Hepatocyte (in vitro differentiated cells): ENCODE measurements at regions not wholly inside any gene's neighbourhood (a gene's known extent, or its start where the extent isn't known, plus 50 kb on each side); places are given as distances from the start of the nearest gene placed in this dataset. TPM values are rescaled to one million over a fixed set of nuclear protein-coding genes. Genes with fewer than 3 reads are reported as not detected.

Experiments used
- DNase-seq: peaks from one replicate; pipeline ENCODE4 v3.0.0-alpha.2; 2016; ENCODE audit warnings: low spot score
- H2AFZ ChIP-seq: fragments of 200-600 bp; sonication (generic); 2 replicates; pipeline ENCODE4 v1.6.0; 2016; ENCODE audit warnings: antibody characterized with exemption, mild to moderate bottlenecking
- H3K27ac ChIP-seq: fragments of 200-600 bp; sonication (generic); 2 replicates; pipeline ENCODE4 v1.5.1; 2016; ENCODE audit warnings: mild to moderate bottlenecking
- H3K27me3 ChIP-seq: fragments of 200-600 bp; sonication (generic); 2 replicates; pipeline ENCODE4 v1.6.1; 2016
- H3K36me3 ChIP-seq: fragments of 200-600 bp; sonication (generic); replicated peaks from 2 replicates; pipeline ENCODE4 v1.5.1; 2016; ENCODE audit warnings: low read depth; ENCODE audit not compliant: insufficient read depth
- H3K4me1 ChIP-seq: fragments of 200-600 bp; sonication (generic); 2 replicates; pipeline ENCODE4 v1.5.1; 2016; ENCODE audit warnings: mild to moderate bottlenecking, moderate library complexity; ENCODE audit not compliant: insufficient read depth
- H3K4me2 ChIP-seq: fragments of 200-600 bp; sonication (generic); 2 replicates; pipeline ENCODE4 v1.6.0; 2016
- H3K4me3 ChIP-seq: fragments of 200-600 bp; sonication (generic); 2 replicates; pipeline ENCODE4 v1.5.1; 2016; ENCODE audit warnings: mild to moderate bottlenecking
- H3K79me2 ChIP-seq: fragments of 200-600 bp; sonication (generic); 2 replicates; pipeline ENCODE4 v1.6.0; 2017; ENCODE audit warnings: mild to moderate bottlenecking
- H3K9me2 ChIP-seq: fragments of 200-600 bp; sonication (generic); replicated peaks from 2 replicates; pipeline ENCODE4 v1.6.0; 2017; ENCODE audit warnings: mild to moderate bottlenecking; ENCODE audit not compliant: insufficient read depth
- H3K9me3 ChIP-seq: fragments of 200-600 bp; sonication (generic); 2 replicates; pipeline ENCODE4 v1.5.1; 2016; ENCODE audit warnings: low read depth, mild to moderate bottlenecking
- H4K20me1 ChIP-seq: fragments of 200-600 bp; sonication (generic); 2 replicates; pipeline ENCODE4 v1.6.0; 2016; ENCODE audit warnings: mild to moderate bottlenecking; ENCODE audit not compliant: insufficient read depth, poor library complexity, severe bottlenecking
- EZH2 ChIP-seq: fragments of 200-600 bp; sonication (generic); IDR thresholded peaks from 2 replicates; pipeline ENCODE4 v1.6.1; 2016; ENCODE audit warnings: antibody characterized with exemption, mild to moderate bottlenecking, borderline replicate concordance
- EZH2phosphoT487 ChIP-seq: fragments of 200-600 bp; sonication (generic); IDR thresholded peaks from one replicate; pipeline ENCODE4 v1.6.1; 2018; ENCODE audit warnings: antibody characterized with exemption, mild to moderate bottlenecking, low read depth, moderate library complexity; ENCODE audit not compliant: unreplicated experiment, severe bottlenecking
- WGBS: methylation state at CpG from one replicate; pipeline ENCODE4 v1.1.6; 2016; ENCODE audit warnings: low lambda C conversion rate; ENCODE audit errors: missing lambda C conversion rate; 5-methylcytosine and 5-hydroxymethylcytosine counted together
- small RNA-seq: library from RNA; depleted of rRNA; stranded (forward); fragments of <200 nt; gene quantifications from one replicate; pipeline ENCODE3, GENCODE V24; 2014
- TF ChIP-seq, protein P1 (sequence below): fragments of 200-600 bp; sonication (generic); IDR thresholded peaks from 2 replicates; pipeline ENCODE4 v1.5.1; 2016; ENCODE audit warnings: antibody characterized with exemption, mild to moderate bottlenecking; ENCODE audit not compliant: poor library complexity

DNA sequence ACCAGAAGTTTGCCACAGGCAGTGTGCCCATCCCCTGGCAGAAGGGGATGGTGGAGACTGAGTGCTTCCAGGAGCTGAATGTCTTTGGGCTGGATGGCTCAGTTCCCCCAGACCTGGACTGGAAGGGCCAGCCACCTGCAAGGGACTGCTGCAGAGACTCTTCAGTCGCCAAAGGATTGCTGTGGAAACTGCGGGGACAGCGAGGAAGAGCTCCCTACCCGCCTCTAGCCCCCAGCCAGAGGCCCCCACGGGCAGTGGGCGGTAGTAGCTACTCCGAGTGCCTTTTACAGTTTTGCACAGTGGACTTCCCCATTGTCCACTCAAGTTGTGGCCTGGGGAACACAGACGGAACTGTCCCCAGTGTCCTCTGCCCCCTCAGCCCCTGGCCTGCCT, 138.5 kb downstream of the ZDHHC20 start:
- H3K27ac ChIP-seq, result no peak overlapping the region
- no peaks in the 10 kb centered on the region for H3K79me2 ChIP-seq
- TF ChIP-seq EZH2phosphoT487 (no peak), EZH2 (no peak)
- TF ChIP-seq, protein P1, sequence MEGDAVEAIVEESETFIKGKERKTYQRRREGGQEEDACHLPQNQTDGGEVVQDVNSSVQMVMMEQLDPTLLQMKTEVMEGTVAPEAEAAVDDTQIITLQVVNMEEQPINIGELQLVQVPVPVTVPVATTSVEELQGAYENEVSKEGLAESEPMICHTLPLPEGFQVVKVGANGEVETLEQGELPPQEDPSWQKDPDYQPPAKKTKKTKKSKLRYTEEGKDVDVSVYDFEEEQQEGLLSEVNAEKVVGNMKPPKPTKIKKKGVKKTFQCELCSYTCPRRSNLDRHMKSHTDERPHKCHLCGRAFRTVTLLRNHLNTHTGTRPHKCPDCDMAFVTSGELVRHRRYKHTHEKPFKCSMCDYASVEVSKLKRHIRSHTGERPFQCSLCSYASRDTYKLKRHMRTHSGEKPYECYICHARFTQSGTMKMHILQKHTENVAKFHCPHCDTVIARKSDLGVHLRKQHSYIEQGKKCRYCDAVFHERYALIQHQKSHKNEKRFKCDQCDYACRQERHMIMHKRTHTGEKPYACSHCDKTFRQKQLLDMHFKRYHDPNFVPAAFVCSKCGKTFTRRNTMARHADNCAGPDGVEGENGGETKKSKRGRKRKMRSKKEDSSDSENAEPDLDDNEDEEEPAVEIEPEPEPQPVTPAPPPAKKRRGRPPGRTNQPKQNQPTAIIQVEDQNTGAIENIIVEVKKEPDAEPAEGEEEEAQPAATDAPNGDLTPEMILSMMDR, result no peak
- H4K20me1 ChIP-seq, result no peaks in the 10 kb centered on the region
- H2AFZ ChIP-seq, result no peak overlapping the region
- no peak for DNase-seq
- H3K4me3 ChIP-seq, result no peak overlapping the region
- no peaks in the 10 kb centered on the region for H3K9me2 ChIP-seq
- H3K36me3 ChIP-seq, result no peaks in the 10 kb centered on the region
- no peaks in the 10 kb centered on the region for H3K27me3 ChIP-seq
- peaks cover under 1% of the 10 kb centered on the region for H3K4me1 ChIP-seq
- no peak overlapping the region for H3K4me2 ChIP-seq
- 96% methylated on average over 8 of the region's 8 CpGs for WGBS
- H3K9me3 ChIP-seq, result no peaks in the 10 kb centered on the region

DNA sequence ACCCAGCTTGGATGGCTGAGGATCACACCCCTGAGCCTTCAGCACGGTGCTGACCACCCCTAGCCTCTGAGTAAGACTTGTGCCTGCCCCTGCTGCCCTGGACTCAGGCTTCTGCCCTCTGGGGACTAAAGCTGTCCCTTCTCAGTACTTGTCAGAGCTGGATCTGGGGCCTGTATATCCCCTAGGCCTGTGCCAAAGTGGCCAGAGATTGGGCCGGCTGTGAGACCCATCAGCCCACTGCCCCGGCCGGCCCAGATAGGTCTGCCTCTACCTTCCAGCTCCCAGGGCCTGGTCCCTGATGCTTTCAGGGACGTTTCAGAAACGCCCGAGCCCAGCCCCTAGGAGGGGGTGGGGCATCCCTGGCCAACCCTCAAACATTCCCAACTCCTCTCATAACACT, 137.8 kb downstream of the ZDHHC20 start:
- Histone ChIP-seq H3K79me2 (no peaks in the 10 kb centered on the region), H3K36me3 (no peaks in the 10 kb centered on the region), H2AFZ (no peak overlapping the region), H4K20me1 (no peaks in the 10 kb centered on the region), H3K4me1 (peaks cover 4% of the 10 kb centered on the region), H3K4me2 (no peak overlapping the region), H3K27me3 (no peaks in the 10 kb centered on the region), H3K27ac (no peak overlapping the region), H3K4me3 (no peak overlapping the region), H3K9me2 (no peaks in the 10 kb centered on the region), H3K9me3 (no peaks in the 10 kb centered on the region)
- WGBS, result 76% methylated on average over 7 of the region's 7 CpGs
- TF ChIP-seq EZH2phosphoT487 (no peak), EZH2 (no peak)
- TF ChIP-seq, protein P1, result no peak
- no peak for DNase-seq

DNA sequence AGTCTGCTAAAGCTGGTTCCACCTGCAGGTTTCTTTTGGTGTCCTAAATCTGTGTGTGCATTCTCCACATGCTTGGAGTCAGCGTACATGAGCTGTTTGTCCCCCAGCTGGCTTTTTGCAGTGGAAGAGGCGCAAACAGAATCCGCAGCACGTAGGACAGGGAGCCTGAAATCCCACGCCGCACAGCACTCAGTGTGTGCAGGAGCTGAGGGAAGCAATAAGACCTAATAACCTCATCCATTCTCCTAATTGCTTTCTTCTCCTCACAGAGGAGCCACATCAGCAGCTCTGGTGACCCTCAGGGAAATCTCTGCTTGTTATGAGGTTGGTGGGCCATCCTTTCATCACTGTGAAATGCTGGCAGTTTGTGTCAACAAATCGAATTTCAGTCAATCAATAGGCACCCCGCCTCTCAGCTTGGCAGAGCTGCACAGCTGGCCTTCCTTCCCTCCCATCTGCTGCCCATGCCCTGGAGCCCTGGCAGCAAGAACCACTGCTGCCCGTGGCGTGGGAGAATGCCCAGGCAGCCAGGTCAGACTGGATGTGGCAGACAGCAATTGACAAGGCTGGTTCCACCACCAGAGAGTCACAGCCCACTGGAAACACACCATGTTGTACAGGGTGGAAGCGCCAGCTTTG, 136.7 kb downstream of the ZDHHC20 start:
- 92% methylated on average over 11 of the region's 11 CpGs for WGBS
- Histone ChIP-seq H4K20me1 (no peaks in the 10 kb centered on the region), H3K4me3 (no peak overlapping the region), H3K79me2 (no peaks in the 10 kb centered on the region), H3K9me2 (no peaks in the 10 kb centered on the region), H3K27ac (no peak overlapping the region), H3K27me3 (no peaks in the 10 kb centered on the region), H3K9me3 (no peaks in the 10 kb centered on the region), H3K36me3 (no peaks in the 10 kb centered on the region), H2AFZ (no peak overlapping the region), H3K4me2 (no peak overlapping the region), H3K4me1 (peaks cover 4% of the 10 kb centered on the region)
- no peak for DNase-seq
- TF ChIP-seq EZH2phosphoT487, result no peak
- no peak for TF ChIP-seq EZH2
- TF ChIP-seq, protein P1, result no peak

Small RNA genes in the stretch of these regions (small RNA-seq; reads per million reads assigned to genes)
- not detected for gene AL158032.2
